ENCODE measurements at regions not wholly inside any gene's neighbourhood (a gene's known extent, or its start where the extent isn't known, plus 50 kb on each side); places are given as distances from the start of the nearest gene placed in this dataset.

GRCh38 chr2:220899492-220899891, 672.6 kb downstream of the EPHA4 start (continued):
- no peak for TF ChIP-seq ZNF800 (CRISPR knock-in tag; IDR thresholded peaks at IDR 0.05)
- TF ChIP-seq MATR3 (CRISPR knock-in tag; IDR thresholded peaks at IDR 0.05) = no peak
- no peak for TF ChIP-seq ERF (CRISPR knock-in tag; IDR thresholded peaks at IDR 0.05)
- no peak for TF ChIP-seq RNF219 (CRISPR knock-in tag; IDR thresholded peaks at IDR 0.05)
- no peak for TF ChIP-seq JUN (CRISPR knock-in tag; IDR thresholded peaks at IDR 0.05)
- no peak for TF ChIP-seq HCFC1 (IDR thresholded peaks at IDR 0.05; ENCODE audit: low read depth, low read length)

GRCh38 chr2:220904015-220904414, 668.1 kb downstream of the EPHA4 start:
- TF ChIP-seq FOSL2 (CRISPR knock-in tag; IDR thresholded peaks at IDR 0.05) (no peak), PHF5A (CRISPR knock-in tag; IDR thresholded peaks at IDR 0.05; ENCODE audit: low read depth, unreplicated experiment) (no peak), ZEB1 (IDR thresholded peaks at IDR 0.05; ENCODE audit: insufficient replicate concordance, low read depth) (no peak), ZBTB46 (CRISPR knock-in tag; IDR thresholded peaks at IDR 0.05; ENCODE audit: borderline replicate concordance) (no peak), SCMH1 (CRISPR knock-in tag; IDR thresholded peaks at IDR 0.05; ENCODE audit: borderline replicate concordance) (no peak), KLF12 (CRISPR knock-in tag; IDR thresholded peaks at IDR 0.05; ENCODE audit: borderline replicate concordance) (no peak), ZNF256 (CRISPR knock-in tag; conservative IDR thresholded peaks at IDR 0.05) (no peak), PHB2 (IDR thresholded peaks at IDR 0.05; ENCODE audit: partially characterized antibody) (no peak), RFX3 (CRISPR knock-in tag; IDR thresholded peaks at IDR 0.05) (no peak), ZNF496 (CRISPR knock-in tag; IDR thresholded peaks at IDR 0.05; ENCODE audit: insufficient replicate concordance) (no peak), KMT2B (CRISPR knock-in tag; IDR thresholded peaks at IDR 0.05) (no peak)
- ChIA-PET CTCF (ENCODE audit: low intra/inter-chr PET ratio, low total read pairs) (no interaction called here), POLR2A (no interaction called here)
- 35% methylated on average over 2 of the region's 2 CpGs for WGBS (ENCODE audit: low lambda C conversion rate)
- Histone ChIP-seq H3K27me3 (ENCODE audit: control insufficient read depth in 1 of 2, insufficient read depth in 2 of 2, low read length in 2 of 2) (no peaks in the 10 kb centered on the region), H3K4me3 (replicated peaks in 1 of 3; ENCODE audit: insufficient read depth in 1 of 3, low read depth in 2 of 3, low read length in 3 of 3) (no peak overlapping the region), H3K79me2 (ENCODE audit: insufficient read depth, low read length) (no peaks in the 10 kb centered on the region), H4K20me1 (ENCODE audit: insufficient read depth, low read length) (no peaks in the 10 kb centered on the region), H3K36me3 (replicated peaks in 1 of 2; ENCODE audit: control insufficient read depth in 1 of 2, insufficient read depth in 2 of 2, low read length in 2 of 2) (no peaks in the 10 kb centered on the region), H3K9ac (ENCODE audit: insufficient read depth, low read depth, low read length) (no peak overlapping the region), H3K4me1 (ENCODE audit: insufficient read depth, low read length) (no peaks in the 10 kb centered on the region), H3K9me3 (ENCODE audit: low read length) (peaks cover 37% of the 10 kb centered on the region), H3K27ac (ENCODE audit: extremely low read length, insufficient read depth, low read length) (no peak overlapping the region), H3K4me2 (ENCODE audit: low read depth, low read length) (no peak overlapping the region), H2AFZ (ENCODE audit: low read length) (no peak overlapping the region)
- BruUV-seq (replicated peaks) = no TSS peak
- FAIRE-seq (no peak), DNase-seq (ENCODE audit: low spot score) (no peak), ATAC-seq (no peak)
- in situ Hi-C loops (cut with HindIII; ENCODE audit: extremely low pct_ligation_motif_present, low pct_unique_long_range_greater_than_20kb) = no loop called here
- intact Hi-C loops (cut with micrococcal nuclease; ENCODE audit: unreplicated experiment) = no loop called here
